GM18858 (cell line): ENCODE measurements at regions not wholly inside any gene's neighbourhood (a gene's known extent, or its start where the extent isn't known, plus 50 kb on each side); places are given as distances from the start of the nearest gene placed in this dataset.

ENCODE experiments used
- ATAC-seq: cut with Tn5 transposase; IDR thresholded peaks from one replicate; pipeline ENCODE4 v1.9.1; 2021; ENCODE audit not compliant: unreplicated experiment

DNA sequence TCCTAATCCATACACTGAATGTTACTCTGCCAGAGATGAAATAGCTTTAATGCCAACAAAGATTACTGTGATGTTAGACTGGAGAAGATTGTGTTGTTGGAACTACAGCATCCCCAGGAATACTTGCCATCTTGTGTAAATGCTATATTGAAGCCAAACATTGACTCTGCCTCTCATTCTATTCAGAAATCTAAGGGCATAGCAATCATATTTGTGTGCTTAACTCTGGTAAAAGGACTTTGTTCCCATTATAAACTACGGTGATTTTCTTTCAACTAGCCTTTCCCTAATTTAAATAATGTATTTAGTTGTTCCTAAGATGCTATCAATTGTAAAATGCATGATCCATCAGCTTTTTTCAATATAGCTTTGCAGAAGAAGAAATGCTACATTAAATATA, 498.4 kb upstream of the LRRN3 start:
- ATAC-seq = no peak

DNA sequence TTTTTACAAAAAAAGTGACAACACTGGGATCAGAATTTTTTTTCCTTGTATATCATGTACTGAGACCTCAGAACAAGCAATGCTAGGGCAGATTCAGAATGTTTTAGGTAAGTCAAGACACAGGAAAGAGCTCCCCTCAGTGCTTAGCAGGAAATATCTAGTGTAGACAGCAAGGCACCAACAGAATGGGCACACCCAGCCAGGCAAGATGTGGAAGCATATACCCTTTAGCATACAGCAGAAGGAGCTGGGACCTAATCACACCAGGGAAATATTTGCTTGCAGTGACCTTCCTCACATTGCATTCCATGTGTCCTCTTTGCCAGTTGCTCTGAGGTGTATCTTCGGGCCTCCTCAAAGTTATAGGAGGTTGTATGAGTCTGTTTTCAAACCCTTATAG, 497.6 kb upstream of the LRRN3 start:
- ATAC-seq = no peak

DNA sequence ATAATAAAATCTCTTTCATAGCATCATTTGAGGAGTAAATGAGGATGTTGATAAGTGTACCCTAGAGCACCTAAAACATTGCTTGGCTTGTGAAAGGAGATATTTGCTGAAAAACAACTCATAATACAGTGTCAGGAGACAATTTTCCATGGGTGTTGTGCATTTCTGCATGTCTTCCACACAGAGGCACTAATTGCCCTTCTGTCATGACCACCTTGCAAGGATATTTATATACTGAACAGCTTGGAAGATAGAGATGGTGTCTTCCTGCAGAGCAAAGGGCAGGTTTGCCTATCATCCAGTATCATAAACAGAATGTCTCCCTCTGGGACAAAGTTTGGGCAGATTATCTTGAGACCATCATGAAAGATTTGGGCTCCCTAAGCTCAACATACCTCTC, 495.2 kb upstream of the LRRN3 start:
- ATAC-seq = no peak

DNA sequence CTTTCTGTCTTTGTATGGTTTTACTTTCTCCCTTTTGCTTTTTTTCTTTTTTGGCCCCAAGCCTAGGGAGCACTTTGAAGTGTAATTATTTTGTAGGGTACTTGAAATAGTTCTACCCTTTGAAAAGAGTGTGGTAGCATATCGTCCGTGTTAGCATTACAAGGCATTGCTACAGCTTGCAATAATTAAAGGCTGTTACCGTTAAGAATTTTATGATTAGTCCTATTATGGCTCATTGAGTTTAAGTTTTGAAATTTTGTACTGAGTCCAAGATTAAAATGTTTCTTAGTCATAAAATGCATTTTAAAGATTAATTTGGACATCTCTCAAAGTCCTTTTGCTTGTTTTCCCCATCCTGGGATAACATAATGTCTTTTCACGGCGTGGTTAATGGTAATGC, 490.0 kb upstream of the LRRN3 start:
- no peak for ATAC-seq

DNA sequence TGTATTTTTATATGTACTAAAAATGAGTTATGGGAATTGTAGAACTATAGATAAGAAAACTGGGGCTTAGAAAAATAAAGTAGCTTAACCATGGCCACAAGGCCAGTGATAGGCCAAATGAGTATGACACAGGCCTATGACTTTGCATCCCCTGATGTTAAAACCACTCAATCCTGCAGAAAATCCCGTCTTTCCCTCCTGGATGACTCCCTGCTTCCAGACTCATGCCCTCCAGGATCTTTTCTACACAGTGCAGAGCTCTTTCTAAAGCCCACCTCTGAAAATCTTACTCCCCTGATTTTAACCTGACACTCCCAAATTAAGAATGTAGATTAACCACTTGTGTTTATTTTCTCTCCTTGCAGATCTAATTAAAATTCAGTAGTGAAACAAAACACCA, 489.2 kb upstream of the LRRN3 start:
- ATAC-seq = no peak

DNA sequence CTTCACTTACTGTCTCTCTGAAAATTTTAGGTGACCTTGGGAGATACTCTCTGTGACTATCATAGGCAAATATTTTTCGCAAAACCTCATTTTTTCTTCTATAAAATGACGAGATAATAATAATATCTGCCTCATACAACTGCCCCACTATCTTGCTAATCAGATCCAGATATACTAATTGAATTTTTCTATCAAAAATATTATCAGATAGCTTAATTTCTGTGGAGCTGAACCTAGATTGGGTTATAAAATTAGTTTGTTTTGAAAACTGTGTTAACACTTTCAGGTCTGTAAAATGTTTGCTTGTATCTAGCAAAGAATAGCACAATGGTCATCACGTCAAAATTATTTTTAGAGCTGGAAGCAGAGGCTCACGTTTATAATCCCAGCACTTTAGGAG, 486.7 kb upstream of the LRRN3 start:
- ATAC-seq = no peak

DNA sequence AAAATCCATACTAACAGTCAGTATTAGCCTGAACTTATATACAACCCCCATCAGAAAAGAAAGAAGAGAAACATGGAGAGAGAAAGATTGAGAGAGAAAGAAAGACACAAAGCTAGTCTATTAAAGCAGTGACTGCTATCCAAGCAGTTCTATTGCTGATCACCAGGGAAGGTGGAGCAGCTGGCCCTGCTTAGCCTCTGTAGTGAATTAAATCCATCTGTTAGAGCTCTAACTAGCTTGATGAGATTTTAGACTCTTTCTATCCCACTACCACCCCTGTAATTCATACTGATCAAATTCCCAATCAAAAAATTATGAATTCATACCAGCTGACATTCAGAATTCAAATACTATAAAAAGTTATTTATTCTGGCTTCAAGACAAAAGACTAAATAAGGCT, 486.0 kb upstream of the LRRN3 start:
- ATAC-seq = no peak

DNA sequence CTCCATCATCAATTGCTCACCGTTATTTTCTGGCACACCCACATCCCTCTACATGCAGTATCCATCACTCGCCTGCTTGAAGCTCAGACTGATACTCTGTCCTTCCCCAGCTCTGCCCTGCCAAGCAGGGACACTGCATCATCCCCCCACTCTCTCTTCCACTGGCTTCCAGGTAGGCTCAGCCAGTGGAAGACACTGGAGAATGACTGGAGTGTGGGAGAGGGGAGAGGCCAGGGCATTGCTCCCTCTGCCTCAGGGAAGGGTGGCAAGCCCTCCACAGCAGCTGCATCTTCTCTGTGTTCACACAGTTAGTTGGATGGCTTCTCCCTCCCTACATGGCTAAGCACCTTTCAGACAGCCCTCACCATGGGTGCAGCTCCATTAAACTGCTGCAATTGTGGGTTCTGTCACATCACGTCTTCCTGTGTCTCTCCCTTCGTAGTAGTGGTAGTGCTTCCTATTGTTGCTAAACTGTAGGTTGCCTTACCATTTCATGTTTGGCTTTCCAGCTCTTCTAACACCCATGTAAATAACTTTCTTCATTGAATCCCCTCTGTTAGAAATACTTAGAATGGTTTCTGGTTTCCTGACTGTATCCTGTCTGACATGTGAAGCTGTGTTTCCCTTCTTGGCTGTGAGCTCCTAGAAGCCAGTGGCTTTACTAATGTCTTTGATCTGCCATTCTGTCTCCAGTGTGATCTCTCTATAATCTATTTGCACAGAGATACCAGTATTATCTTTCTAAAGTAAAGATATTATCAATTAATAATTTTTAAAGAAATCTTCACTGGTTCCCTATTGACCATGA, 483.7 kb upstream of the LRRN3 start:
- ATAC-seq = no peak

DNA sequence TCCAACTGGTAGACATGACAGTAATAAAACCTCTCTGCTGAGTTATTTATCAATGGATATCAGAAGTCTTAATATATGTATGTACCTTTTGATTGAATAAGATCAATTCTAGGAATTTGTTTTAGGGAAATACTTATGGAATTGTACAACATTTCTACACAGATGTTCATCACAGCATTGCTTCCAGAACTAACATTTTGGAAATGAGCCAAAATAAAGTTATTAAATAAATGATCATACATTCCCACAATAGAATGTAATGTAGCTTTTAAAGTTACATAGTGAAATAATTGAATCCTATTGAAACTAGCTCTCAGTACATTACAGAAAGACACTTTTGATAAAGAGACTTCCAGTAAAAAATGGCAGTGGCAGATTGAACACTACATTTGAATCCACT, 481.6 kb upstream of the LRRN3 start:
- no peak for ATAC-seq

DNA sequence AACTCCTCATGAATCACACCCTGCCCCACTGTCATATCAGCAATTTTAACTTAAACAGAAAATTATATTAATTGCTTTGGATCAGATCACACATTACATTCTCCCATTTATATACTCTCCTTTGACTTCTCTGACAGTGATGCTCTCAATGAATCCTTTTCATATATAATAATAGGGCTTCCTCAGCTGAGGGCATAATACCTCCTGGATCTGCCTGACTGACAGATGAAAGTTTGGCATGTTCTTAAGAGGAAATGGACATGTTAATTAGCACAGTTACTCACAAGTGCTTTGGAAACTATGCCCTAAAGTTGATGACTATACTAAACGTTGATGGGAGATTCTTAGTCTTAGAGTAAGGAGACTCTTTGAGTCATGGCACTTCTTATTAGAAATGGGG, 478.2 kb upstream of the LRRN3 start:
- no peak for ATAC-seq
